Gastrocnemius medialis (tissue), 4 donors: ENCODE measurements at regions not wholly inside any gene's neighbourhood (a gene's known extent, or its start where the extent isn't known, plus 50 kb on each side); places are given as distances from the start of the nearest gene placed in this dataset.

Experiments used
- CTCF ChIP-seq, 5 experiments: fragments of 450-650 bp in 3 of 5; fragments of 200-600 bp in 2 of 5; sonication (generic) in 2 of 5; IDR thresholded peaks in 4 of 5; conservative IDR thresholded peaks in 1 of 5; 1 replicate in 4 of 5; 2 replicates in 1 of 5; pipeline ENCODE4 v1.5.1; 2016 to 2019; ENCODE audit warnings: antibody characterized with exemption in 5 of 5, mild to moderate bottlenecking in 3 of 5, moderate library complexity in 3 of 5
- POLR2A ChIP-seq, 2 donors: fragments of 450-650 bp; IDR thresholded peaks; one replicate each; pipeline ENCODE4 v1.6.1; 2017; ENCODE audit warnings: antibody characterized with exemption in 2 of 2, mild to moderate bottlenecking in 2 of 2, moderate library complexity in 2 of 2

- TF ChIP-seq POLR2A (IDR thresholded peaks at IDR 0.05) (no peak), CTCF (IDR thresholded peaks at IDR 0.05 in 4 of 5, conservative IDR thresholded peaks at IDR 0.05 in 1 of 5) (no peak)
Measured at GRCh38 chr10:88037623-88038022, 174.2 kb downstream of the PTEN start.
